Activated CD4-positive, alpha-beta memory T cell treated with anti-CD3 and anti-CD28 coated beads for 36 hours (primary cell): ENCODE measurements at regions not wholly inside any gene's neighbourhood (a gene's known extent, or its start where the extent isn't known, plus 50 kb on each side); places are given as distances from the start of the nearest gene placed in this dataset.

ENCODE experiments used
- CTCF ChIA-PET: fragments of 350-600 bp; sonication (Branson Sonifier 250); formaldehyde crosslinking; loops from one replicate; lab custom pipeline; 2021; ENCODE audit warnings: antibody characterized with exemption, inconsistent platforms; lab: Charles Lee
- POLR2A ChIA-PET: fragments of 350-600 bp; sonication (Branson Sonifier 250); formaldehyde crosslinking; loops from one replicate; lab custom pipeline; 2021; ENCODE audit warnings: antibody characterized with exemption; lab: Charles Lee
- DNase-seq: peaks from one replicate; pipeline ENCODE4 v3.0.0-alpha.2; 2020
- H3K27ac Mint-ChIP-seq: one replicate; pipeline ENCODE4 v1.8.0; 2021; ENCODE audit warnings: mixed read lengths
- H3K27me3 Mint-ChIP-seq: one replicate; pipeline ENCODE4 v1.8.0; 2021; ENCODE audit warnings: mixed read lengths
- H3K36me3 Mint-ChIP-seq: one replicate; pipeline ENCODE4 v1.8.0; 2021; ENCODE audit warnings: mixed read lengths
- H3K4me1 Mint-ChIP-seq: one replicate; pipeline ENCODE4 v1.8.0; 2021; ENCODE audit warnings: low read depth, mixed read lengths
- H3K4me3 Mint-ChIP-seq: one replicate; pipeline ENCODE4 v1.8.0; 2021; ENCODE audit warnings: mild to moderate bottlenecking, mixed read lengths
- H3K9me3 Mint-ChIP-seq: one replicate; pipeline ENCODE4 v1.8.0; 2021; ENCODE audit warnings: mixed read lengths
- intact Hi-C: fragments of 100-400 bp; cut with micrococcal nuclease; formaldehyde crosslinking; loops from one replicate; pipeline ENCODE4 v1.15.1; 2023

- ChIA-PET POLR2A (no interaction called here), CTCF (no interaction called here)
- H3K27me3 Mint-ChIP-seq: peaks cover 3% of the 10 kb centered on the region
- no peaks in the 10 kb centered on the region for H3K4me1 Mint-ChIP-seq
- H3K27ac Mint-ChIP-seq: no peak overlapping the region
- no peaks in the 10 kb centered on the region for H3K36me3 Mint-ChIP-seq
- intact Hi-C loops: no loop called here
- H3K4me3 Mint-ChIP-seq: no peak overlapping the region
- DNase-seq: no peak
- H3K9me3 Mint-ChIP-seq: no peaks in the 10 kb centered on the region
Measured at GRCh38 chr9:14530366-14530765, 162.9 kb downstream of the ZDHHC21 start.

- peaks cover 3% of the 10 kb centered on the region for H3K27me3 Mint-ChIP-seq
- H3K9me3 Mint-ChIP-seq: no peaks in the 10 kb centered on the region
- no peaks in the 10 kb centered on the region for H3K4me1 Mint-ChIP-seq
- POLR2A ChIA-PET: no interaction called here
- no peak overlapping the region for H3K27ac Mint-ChIP-seq
- CTCF ChIA-PET: no interaction called here
- DNase-seq: no peak
- no peaks in the 10 kb centered on the region for H3K36me3 Mint-ChIP-seq
- no peak overlapping the region for H3K4me3 Mint-ChIP-seq
- intact Hi-C loops: no loop called here
Measured at GRCh38 chr9:14529629-14530028, 163.6 kb downstream of the ZDHHC21 start.

GRCh38 chr9:14529054-14529453 is 164.2 kb downstream of the ZDHHC21 start:
- intact Hi-C loops: no loop called here
- no peak for DNase-seq

GRCh38 chr9:14526504-14526903 is 166.7 kb downstream of the ZDHHC21 start:
- POLR2A ChIA-PET: no interaction called here
- intact Hi-C loops: no loop called here
- Mint-ChIP-seq H3K27ac (no peak overlapping the region), H3K36me3 (no peaks in the 10 kb centered on the region), H3K4me1 (no peaks in the 10 kb centered on the region), H3K27me3 (peaks cover 3% of the 10 kb centered on the region), H3K4me3 (no peak overlapping the region), H3K9me3 (no peaks in the 10 kb centered on the region)
- CTCF ChIA-PET: no interaction called here
- DNase-seq: no peak

More at GRCh38 chr9:14529054-14529453, 164.2 kb downstream of the ZDHHC21 start:
- CTCF ChIA-PET: no interaction called here
- peaks cover 3% of the 10 kb centered on the region for H3K27me3 Mint-ChIP-seq
- H3K36me3 Mint-ChIP-seq: no peaks in the 10 kb centered on the region
- H3K9me3 Mint-ChIP-seq: no peaks in the 10 kb centered on the region
- POLR2A ChIA-PET: no interaction called here
- H3K27ac Mint-ChIP-seq: no peak overlapping the region
- H3K4me1 Mint-ChIP-seq: no peaks in the 10 kb centered on the region
- no peak overlapping the region for H3K4me3 Mint-ChIP-seq

- no peak for DNase-seq
- intact Hi-C loops: no loop called here
- Mint-ChIP-seq H3K9me3 (no peaks in the 10 kb centered on the region), H3K4me3 (no peak overlapping the region), H3K27ac (no peak overlapping the region), H3K36me3 (no peaks in the 10 kb centered on the region), H3K4me1 (no peaks in the 10 kb centered on the region), H3K27me3 (peaks cover 3% of the 10 kb centered on the region)
- POLR2A ChIA-PET: no interaction called here
- CTCF ChIA-PET: no interaction called here
Measured at GRCh38 chr9:14525856-14526255, 167.4 kb downstream of the ZDHHC21 start.

- no peaks in the 10 kb centered on the region for H3K27me3 Mint-ChIP-seq
- no peaks in the 10 kb centered on the region for H3K36me3 Mint-ChIP-seq
- CTCF ChIA-PET: no interaction called here
- POLR2A ChIA-PET: no interaction called here
- H3K27ac Mint-ChIP-seq: no peak overlapping the region
- H3K9me3 Mint-ChIP-seq: no peaks in the 10 kb centered on the region
- DNase-seq: no peak
- intact Hi-C loops: no loop called here
- H3K4me3 Mint-ChIP-seq: no peak overlapping the region
- H3K4me1 Mint-ChIP-seq: no peaks in the 10 kb centered on the region
Measured at GRCh38 chr9:14524873-14525515, 168.2 kb downstream of the ZDHHC21 start.

GRCh38 chr9:14523545-14523944 is 169.7 kb downstream of the ZDHHC21 start:
- DNase-seq: no peak
- no peaks in the 10 kb centered on the region for H3K36me3 Mint-ChIP-seq
- POLR2A ChIA-PET: no interaction called here
- H3K27me3 Mint-ChIP-seq: no peaks in the 10 kb centered on the region
- no peak overlapping the region for H3K4me3 Mint-ChIP-seq
- H3K4me1 Mint-ChIP-seq: no peaks in the 10 kb centered on the region
- H3K9me3 Mint-ChIP-seq: no peaks in the 10 kb centered on the region
- no peak overlapping the region for H3K27ac Mint-ChIP-seq
- CTCF ChIA-PET: no interaction called here
- intact Hi-C loops: no loop called here

GRCh38 chr9:14522627-14523379 is 170.4 kb downstream of the ZDHHC21 start:
- H3K27me3 Mint-ChIP-seq: no peaks in the 10 kb centered on the region
- CTCF ChIA-PET: no interaction called here
- POLR2A ChIA-PET: no interaction called here
- intact Hi-C loops: no loop called here
- no peak for DNase-seq
- H3K27ac Mint-ChIP-seq: no peak overlapping the region
- H3K4me3 Mint-ChIP-seq: no peak overlapping the region
- H3K9me3 Mint-ChIP-seq: no peaks in the 10 kb centered on the region
- H3K4me1 Mint-ChIP-seq: no peaks in the 10 kb centered on the region
- no peaks in the 10 kb centered on the region for H3K36me3 Mint-ChIP-seq

GRCh38 chr9:14520341-14520740 is 172.9 kb downstream of the ZDHHC21 start:
- H3K36me3 Mint-ChIP-seq: no peaks in the 10 kb centered on the region
- H3K27ac Mint-ChIP-seq: no peak overlapping the region
- no peaks in the 10 kb centered on the region for H3K9me3 Mint-ChIP-seq
- no peaks in the 10 kb centered on the region for H3K27me3 Mint-ChIP-seq
- no peak overlapping the region for H3K4me3 Mint-ChIP-seq
- H3K4me1 Mint-ChIP-seq: no peaks in the 10 kb centered on the region
- ChIA-PET POLR2A (no interaction called here), CTCF (no interaction called here)
- intact Hi-C loops: no loop called here
- no peak for DNase-seq

GRCh38 chr9:14517154-14517906 is 175.9 kb downstream of the ZDHHC21 start:
- POLR2A ChIA-PET: no interaction called here
- intact Hi-C loops: no loop called here
- no peak overlapping the region for H3K4me3 Mint-ChIP-seq
- no peaks in the 10 kb centered on the region for H3K9me3 Mint-ChIP-seq
- H3K27me3 Mint-ChIP-seq: no peaks in the 10 kb centered on the region
- H3K27ac Mint-ChIP-seq: no peak overlapping the region
- no peak for DNase-seq
- CTCF ChIA-PET: no interaction called here
- H3K36me3 Mint-ChIP-seq: no peaks in the 10 kb centered on the region
- H3K4me1 Mint-ChIP-seq: no peaks in the 10 kb centered on the region

GRCh38 chr9:14516656-14517055 is 176.6 kb downstream of the ZDHHC21 start:
- Mint-ChIP-seq H3K4me1 (no peaks in the 10 kb centered on the region), H3K9me3 (no peaks in the 10 kb centered on the region), H3K27me3 (no peaks in the 10 kb centered on the region), H3K36me3 (no peaks in the 10 kb centered on the region), H3K4me3 (no peak overlapping the region), H3K27ac (no peak overlapping the region)
- intact Hi-C loops: no loop called here
- ChIA-PET POLR2A (no interaction called here), CTCF (interaction anchor here (0.6 kb wide), 1 partner anchor 1072 kb away, joined by 3 read pairs; no protein-coding TSS in a partner anchor)
- no peak for DNase-seq

GRCh38 chr9:14515571-14516198 is 177.5 kb downstream of the ZDHHC21 start:
- no peak overlapping the region for H3K4me3 Mint-ChIP-seq
- H3K27me3 Mint-ChIP-seq: no peaks in the 10 kb centered on the region
- intact Hi-C loops: no loop called here
- CTCF ChIA-PET: interaction anchor here (0.6 kb wide), 1 partner anchor 1073 kb away, joined by 3 read pairs; no protein-coding TSS in a partner anchor
- H3K36me3 Mint-ChIP-seq: no peaks in the 10 kb centered on the region
- DNase-seq: no peak
- H3K4me1 Mint-ChIP-seq: no peaks in the 10 kb centered on the region
- H3K9me3 Mint-ChIP-seq: no peaks in the 10 kb centered on the region
- H3K27ac Mint-ChIP-seq: no peak overlapping the region
- POLR2A ChIA-PET: no interaction called here
